ENCODE measurements at regions not wholly inside any gene's neighbourhood (a gene's known extent, or its start where the extent isn't known, plus 50 kb on each side); places are given as distances from the start of the nearest gene placed in this dataset.

- H3K9ac ChIP-seq (ENCODE audit: low read length) = no peak overlapping the region
- no peak overlapping the region for H2AFZ ChIP-seq (ENCODE audit: low read depth, low read length, severe bottlenecking)
- no peaks in the 10 kb centered on the region for H3K9me3 ChIP-seq (ENCODE audit: insufficient read depth, low read length)
- H3K4me3 ChIP-seq (ENCODE audit: insufficient read depth, low read length, poor library complexity, severe bottlenecking) = no peak overlapping the region
- no peak overlapping the region for H3K4me2 ChIP-seq (ENCODE audit: low read depth, low read length, poor library complexity, severe bottlenecking)
- H4K20me1 ChIP-seq (ENCODE audit: low read depth, low read length) = no peaks in the 10 kb centered on the region
- H3K27ac ChIP-seq (ENCODE audit: low read depth, low read length) = no peak overlapping the region
- H3K27me3 ChIP-seq (ENCODE audit: low read length) = no peaks in the 10 kb centered on the region
- TF ChIP-seq CTCF (IDR thresholded peaks at IDR 0.05; ENCODE audit: insufficient read depth, low read length, poor library complexity, severe bottlenecking) (no peak), EZH2phosphoT487 (conservative IDR thresholded peaks at IDR 0.05; ENCODE audit: low read length) (no peak)
- H3K79me2 ChIP-seq (ENCODE audit: insufficient read depth, low read length) = no peaks in the 10 kb centered on the region
- H3K36me3 ChIP-seq (ENCODE audit: low read length) = no peaks in the 10 kb centered on the region
- H3F3A ChIP-seq (ENCODE audit: insufficient read depth) = no peaks in the 10 kb centered on the region
- no peaks in the 10 kb centered on the region for H3K9me2 ChIP-seq (replicated peaks; ENCODE audit: insufficient read depth, low read length)
Measured at GRCh38 chrX:40373641-40374040, 207.1 kb upstream of the ATP6AP2 start.

GRCh38 chrX:40373025-40373424 is 207.7 kb upstream of the ATP6AP2 start:
- H3K9ac ChIP-seq (ENCODE audit: low read length) = no peak overlapping the region
- no peaks in the 10 kb centered on the region for H3K9me2 ChIP-seq (replicated peaks; ENCODE audit: insufficient read depth, low read length)
- no peaks in the 10 kb centered on the region for H3K79me2 ChIP-seq (ENCODE audit: insufficient read depth, low read length)
- no peak overlapping the region for H3K4me3 ChIP-seq (ENCODE audit: insufficient read depth, low read length, poor library complexity, severe bottlenecking)
- TF ChIP-seq CTCF (IDR thresholded peaks at IDR 0.05; ENCODE audit: insufficient read depth, low read length, poor library complexity, severe bottlenecking) = no peak
- TF ChIP-seq EZH2phosphoT487 (conservative IDR thresholded peaks at IDR 0.05; ENCODE audit: low read length) = no peak
- no peaks in the 10 kb centered on the region for H4K20me1 ChIP-seq (ENCODE audit: low read depth, low read length)
- H3K9me3 ChIP-seq (ENCODE audit: insufficient read depth, low read length) = no peaks in the 10 kb centered on the region
- no peak overlapping the region for H3K27ac ChIP-seq (ENCODE audit: low read depth, low read length)
- H3F3A ChIP-seq (ENCODE audit: insufficient read depth) = no peaks in the 10 kb centered on the region
- H2AFZ ChIP-seq (ENCODE audit: low read depth, low read length, severe bottlenecking) = no peak overlapping the region
- no peaks in the 10 kb centered on the region for H3K36me3 ChIP-seq (ENCODE audit: low read length)
- no peaks in the 10 kb centered on the region for H3K27me3 ChIP-seq (ENCODE audit: low read length)
- no peak overlapping the region for H3K4me2 ChIP-seq (ENCODE audit: low read depth, low read length, poor library complexity, severe bottlenecking)

GRCh38 chrX:40371376-40371775 is 209.4 kb upstream of the ATP6AP2 start:
- no peaks in the 10 kb centered on the region for H3K79me2 ChIP-seq (ENCODE audit: insufficient read depth, low read length)
- H3F3A ChIP-seq (ENCODE audit: insufficient read depth) = no peaks in the 10 kb centered on the region
- no peak overlapping the region for H3K9ac ChIP-seq (ENCODE audit: low read length)
- no peaks in the 10 kb centered on the region for H4K20me1 ChIP-seq (ENCODE audit: low read depth, low read length)
- H3K4me2 ChIP-seq (ENCODE audit: low read depth, low read length, poor library complexity, severe bottlenecking) = no peak overlapping the region
- H3K4me3 ChIP-seq (ENCODE audit: insufficient read depth, low read length, poor library complexity, severe bottlenecking) = no peak overlapping the region
- H2AFZ ChIP-seq (ENCODE audit: low read depth, low read length, severe bottlenecking) = no peak overlapping the region
- TF ChIP-seq EZH2phosphoT487 (conservative IDR thresholded peaks at IDR 0.05; ENCODE audit: low read length) = no peak
- no peak for TF ChIP-seq CTCF (IDR thresholded peaks at IDR 0.05; ENCODE audit: insufficient read depth, low read length, poor library complexity, severe bottlenecking)
- H3K27ac ChIP-seq (ENCODE audit: low read depth, low read length) = no peak overlapping the region
- no peaks in the 10 kb centered on the region for H3K27me3 ChIP-seq (ENCODE audit: low read length)
- H3K9me3 ChIP-seq (ENCODE audit: insufficient read depth, low read length) = no peaks in the 10 kb centered on the region
- no peaks in the 10 kb centered on the region for H3K9me2 ChIP-seq (replicated peaks; ENCODE audit: insufficient read depth, low read length)
- H3K36me3 ChIP-seq (ENCODE audit: low read length) = no peaks in the 10 kb centered on the region

All from SU-DHL-6 (cell line).